GM18907 (cell line): ENCODE measurements at regions not wholly inside any gene's neighbourhood (a gene's known extent, or its start where the extent isn't known, plus 50 kb on each side); places are given as distances from the start of the nearest gene placed in this dataset.
"Not testable (repeated sequence)": the region's sequence is repeated elsewhere in the genome, so short reads cannot be mapped to it uniquely, and the experiment has no call there.

Source experiments
- ATAC-seq: cut with Tn5 transposase; IDR thresholded peaks from one replicate; pipeline ENCODE4 v1.9.1; 2021; ENCODE audit warnings: mild to moderate bottlenecking, moderate library complexity; ENCODE audit not compliant: unreplicated experiment

- no peak for ATAC-seq
Measured at GRCh38 chr6:91994787-91995186, 1407.9 kb upstream of the MAP3K7 start.

GRCh38 chr6:91982559-91982958 lies 1395.7 kb upstream of the MAP3K7 start:
- ATAC-seq = no peak

- ATAC-seq = no peak
Measured at GRCh38 chr6:91976797-91977196, 1389.9 kb upstream of the MAP3K7 start.

- no peak for ATAC-seq
Measured at GRCh38 chr6:91970700-91971099, 1383.8 kb upstream of the MAP3K7 start.

- no peak for ATAC-seq
Measured at GRCh38 chr6:91965872-91966271, 1379.0 kb upstream of the MAP3K7 start.

- ATAC-seq = no peak
Measured at GRCh38 chr6:91961671-91962070, 1374.8 kb upstream of the MAP3K7 start.

GRCh38 chr6:91961236-91961635 lies 1374.4 kb upstream of the MAP3K7 start:
- ATAC-seq = no peak

GRCh38 chr6:91941838-91942237 lies 1355.0 kb upstream of the MAP3K7 start:
- ATAC-seq = no peak

GRCh38 chr6:91940801-91941200 lies 1353.9 kb upstream of the MAP3K7 start:
- ATAC-seq = no peak

GRCh38 chr6:91926827-91927226 lies 1340.0 kb upstream of the MAP3K7 start:
- no peak for ATAC-seq

- no peak for ATAC-seq
Measured at GRCh38 chr6:91926361-91926760, 1339.5 kb upstream of the MAP3K7 start.

- no peak for ATAC-seq
Measured at GRCh38 chr6:91911945-91912344, 1325.1 kb upstream of the MAP3K7 start.

- no peak for ATAC-seq
Measured at GRCh38 chr6:91904586-91905164, 1317.8 kb upstream of the MAP3K7 start.

- no peak for ATAC-seq
Measured at GRCh38 chr6:91895599-91896285, 1308.9 kb upstream of the MAP3K7 start.

GRCh38 chr6:91886183-91886795 lies 1299.4 kb upstream of the MAP3K7 start:
- ATAC-seq = no peak

- ATAC-seq = not testable (repeated sequence)
Measured at GRCh38 chr6:91881791-91882190, 1294.9 kb upstream of the MAP3K7 start.

GRCh38 chr6:91879386-91879995 lies 1292.6 kb upstream of the MAP3K7 start:
- ATAC-seq = no peak

- no peak for ATAC-seq
Measured at GRCh38 chr6:91877994-91878393, 1291.1 kb upstream of the MAP3K7 start.

- no peak for ATAC-seq
Measured at GRCh38 chr6:91874971-91875370, 1288.1 kb upstream of the MAP3K7 start.

GRCh38 chr6:91868539-91869202 lies 1281.8 kb upstream of the MAP3K7 start:
- no peak for ATAC-seq

- no peak for ATAC-seq
Measured at GRCh38 chr6:91865889-91866288, 1279.0 kb upstream of the MAP3K7 start.
